ENCODE measurements at regions not wholly inside any gene's neighbourhood (a gene's known extent, or its start where the extent isn't known, plus 50 kb on each side); places are given as distances from the start of the nearest gene placed in this dataset.
"Not testable (repeated sequence)": the region's sequence is repeated elsewhere in the genome, so short reads cannot be mapped to it uniquely, and the experiment has no call there.

- no peak for ATAC-seq
- no peak for TF ChIP-seq CREB5 (CRISPR knock-in tag; IDR thresholded peaks at IDR 0.05; ENCODE audit: low read depth)
- TF ChIP-seq ESRRG (CRISPR knock-in tag; IDR thresholded peaks at IDR 0.05) = no peak
- TF ChIP-seq SNAI2 (CRISPR knock-in tag; IDR thresholded peaks at IDR 0.05) = no peak
- TF ChIP-seq, protein P1, sequence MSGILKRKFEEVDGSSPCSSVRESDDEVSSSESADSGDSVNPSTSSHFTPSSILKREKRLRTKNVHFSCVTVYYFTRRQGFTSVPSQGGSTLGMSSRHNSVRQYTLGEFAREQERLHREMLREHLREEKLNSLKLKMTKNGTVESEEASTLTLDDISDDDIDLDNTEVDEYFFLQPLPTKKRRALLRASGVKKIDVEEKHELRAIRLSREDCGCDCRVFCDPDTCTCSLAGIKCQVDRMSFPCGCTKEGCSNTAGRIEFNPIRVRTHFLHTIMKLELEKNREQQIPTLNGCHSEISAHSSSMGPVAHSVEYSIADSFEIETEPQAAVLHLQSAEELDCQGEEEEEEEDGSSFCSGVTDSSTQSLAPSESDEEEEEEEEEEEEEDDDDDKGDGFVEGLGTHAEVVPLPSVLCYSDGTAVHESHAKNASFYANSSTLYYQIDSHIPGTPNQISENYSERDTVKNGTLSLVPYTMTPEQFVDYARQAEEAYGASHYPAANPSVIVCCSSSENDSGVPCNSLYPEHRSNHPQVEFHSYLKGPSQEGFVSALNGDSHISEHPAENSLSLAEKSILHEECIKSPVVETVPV (CRISPR knock-in tag; IDR thresholded peaks at IDR 0.05) = no peak
- no peak for TF ChIP-seq ZNF8 (CRISPR knock-in tag; IDR thresholded peaks at IDR 0.05)
- TF ChIP-seq, protein P2, sequence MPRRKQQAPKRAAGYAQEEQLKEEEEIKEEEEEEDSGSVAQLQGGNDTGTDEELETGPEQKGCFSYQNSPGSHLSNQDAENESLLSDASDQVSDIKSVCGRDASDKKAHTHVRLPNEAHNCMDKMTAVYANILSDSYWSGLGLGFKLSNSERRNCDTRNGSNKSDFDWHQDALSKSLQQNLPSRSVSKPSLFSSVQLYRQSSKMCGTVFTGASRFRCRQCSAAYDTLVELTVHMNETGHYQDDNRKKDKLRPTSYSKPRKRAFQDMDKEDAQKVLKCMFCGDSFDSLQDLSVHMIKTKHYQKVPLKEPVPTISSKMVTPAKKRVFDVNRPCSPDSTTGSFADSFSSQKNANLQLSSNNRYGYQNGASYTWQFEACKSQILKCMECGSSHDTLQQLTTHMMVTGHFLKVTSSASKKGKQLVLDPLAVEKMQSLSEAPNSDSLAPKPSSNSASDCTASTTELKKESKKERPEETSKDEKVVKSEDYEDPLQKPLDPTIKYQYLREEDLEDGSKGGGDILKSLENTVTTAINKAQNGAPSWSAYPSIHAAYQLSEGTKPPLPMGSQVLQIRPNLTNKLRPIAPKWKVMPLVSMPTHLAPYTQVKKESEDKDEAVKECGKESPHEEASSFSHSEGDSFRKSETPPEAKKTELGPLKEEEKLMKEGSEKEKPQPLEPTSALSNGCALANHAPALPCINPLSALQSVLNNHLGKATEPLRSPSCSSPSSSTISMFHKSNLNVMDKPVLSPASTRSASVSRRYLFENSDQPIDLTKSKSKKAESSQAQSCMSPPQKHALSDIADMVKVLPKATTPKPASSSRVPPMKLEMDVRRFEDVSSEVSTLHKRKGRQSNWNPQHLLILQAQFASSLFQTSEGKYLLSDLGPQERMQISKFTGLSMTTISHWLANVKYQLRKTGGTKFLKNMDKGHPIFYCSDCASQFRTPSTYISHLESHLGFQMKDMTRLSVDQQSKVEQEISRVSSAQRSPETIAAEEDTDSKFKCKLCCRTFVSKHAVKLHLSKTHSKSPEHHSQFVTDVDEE (CRISPR knock-in tag; IDR thresholded peaks at IDR 0.05) = no peak
- TF ChIP-seq GLIS3 (CRISPR knock-in tag; IDR thresholded peaks at IDR 0.05) = no peak
These were observed 100.7 kb downstream of the SLC16A1 start for GRCh38 chr1:112855152-112855828.

GRCh38 chr1:112854368-112854984 lies 101.5 kb downstream of the SLC16A1 start:
- TF ChIP-seq ZFP3 (CRISPR knock-in tag; IDR thresholded peaks at IDR 0.05) = peak; percentile 94
- not testable (repeated sequence) for ATAC-seq

- not testable (repeated sequence) for ATAC-seq
These were observed 102.1 kb downstream of the SLC16A1 start for GRCh38 chr1:112853915-112854314.

DNA sequence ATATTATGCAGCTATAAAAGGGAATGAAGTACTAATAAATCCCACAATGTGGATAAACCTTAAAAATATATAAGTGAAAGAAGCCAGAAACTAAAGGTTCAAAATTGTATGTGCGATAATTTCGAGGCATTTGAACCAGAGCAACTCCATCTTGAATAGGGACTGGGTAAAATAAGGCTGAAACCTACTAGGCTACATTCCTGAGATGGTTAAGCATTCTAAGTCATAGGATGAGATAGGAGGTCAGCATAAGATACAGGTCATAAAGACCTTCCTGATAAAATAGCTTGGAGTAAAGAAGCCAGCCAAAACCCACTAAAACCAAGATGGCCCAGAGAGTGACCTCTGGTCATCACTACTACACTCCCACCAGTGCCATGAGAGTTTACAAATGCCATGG lies 103.1 kb downstream of the SLC16A1 start:
- no peak for TF ChIP-seq ZNF565 (CRISPR knock-in tag; conservative IDR thresholded peaks at IDR 0.05; ENCODE audit: low read depth)
- TF ChIP-seq SNAI2 (CRISPR knock-in tag; IDR thresholded peaks at IDR 0.05) = no peak
- no peak for TF ChIP-seq POU6F1 (CRISPR knock-in tag; IDR thresholded peaks at IDR 0.05; ENCODE audit: borderline replicate concordance, low read depth)
- TF ChIP-seq, protein P3, sequence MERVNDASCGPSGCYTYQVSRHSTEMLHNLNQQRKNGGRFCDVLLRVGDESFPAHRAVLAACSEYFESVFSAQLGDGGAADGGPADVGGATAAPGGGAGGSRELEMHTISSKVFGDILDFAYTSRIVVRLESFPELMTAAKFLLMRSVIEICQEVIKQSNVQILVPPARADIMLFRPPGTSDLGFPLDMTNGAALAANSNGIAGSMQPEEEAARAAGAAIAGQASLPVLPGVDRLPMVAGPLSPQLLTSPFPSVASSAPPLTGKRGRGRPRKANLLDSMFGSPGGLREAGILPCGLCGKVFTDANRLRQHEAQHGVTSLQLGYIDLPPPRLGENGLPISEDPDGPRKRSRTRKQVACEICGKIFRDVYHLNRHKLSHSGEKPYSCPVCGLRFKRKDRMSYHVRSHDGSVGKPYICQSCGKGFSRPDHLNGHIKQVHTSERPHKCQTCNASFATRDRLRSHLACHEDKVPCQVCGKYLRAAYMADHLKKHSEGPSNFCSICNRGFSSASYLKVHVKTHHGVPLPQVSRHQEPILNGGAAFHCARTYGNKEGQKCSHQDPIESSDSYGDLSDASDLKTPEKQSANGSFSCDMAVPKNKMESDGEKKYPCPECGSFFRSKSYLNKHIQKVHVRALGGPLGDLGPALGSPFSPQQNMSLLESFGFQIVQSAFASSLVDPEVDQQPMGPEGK (CRISPR knock-in tag; IDR thresholded peaks at IDR 0.05; ENCODE audit: borderline replicate concordance) = no peak
- no peak for TF ChIP-seq GLIS3 (CRISPR knock-in tag; IDR thresholded peaks at IDR 0.05)
- TF ChIP-seq, protein P2 (CRISPR knock-in tag; IDR thresholded peaks at IDR 0.05) = no peak
- TF ChIP-seq TOX (CRISPR knock-in tag; IDR thresholded peaks at IDR 0.05; ENCODE audit: borderline replicate concordance) = no peak
- no peak for ATAC-seq
